ENCODE measurements at regions not wholly inside any gene's neighbourhood (a gene's known extent, or its start where the extent isn't known, plus 50 kb on each side); places are given as distances from the start of the nearest gene placed in this dataset.

DNA sequence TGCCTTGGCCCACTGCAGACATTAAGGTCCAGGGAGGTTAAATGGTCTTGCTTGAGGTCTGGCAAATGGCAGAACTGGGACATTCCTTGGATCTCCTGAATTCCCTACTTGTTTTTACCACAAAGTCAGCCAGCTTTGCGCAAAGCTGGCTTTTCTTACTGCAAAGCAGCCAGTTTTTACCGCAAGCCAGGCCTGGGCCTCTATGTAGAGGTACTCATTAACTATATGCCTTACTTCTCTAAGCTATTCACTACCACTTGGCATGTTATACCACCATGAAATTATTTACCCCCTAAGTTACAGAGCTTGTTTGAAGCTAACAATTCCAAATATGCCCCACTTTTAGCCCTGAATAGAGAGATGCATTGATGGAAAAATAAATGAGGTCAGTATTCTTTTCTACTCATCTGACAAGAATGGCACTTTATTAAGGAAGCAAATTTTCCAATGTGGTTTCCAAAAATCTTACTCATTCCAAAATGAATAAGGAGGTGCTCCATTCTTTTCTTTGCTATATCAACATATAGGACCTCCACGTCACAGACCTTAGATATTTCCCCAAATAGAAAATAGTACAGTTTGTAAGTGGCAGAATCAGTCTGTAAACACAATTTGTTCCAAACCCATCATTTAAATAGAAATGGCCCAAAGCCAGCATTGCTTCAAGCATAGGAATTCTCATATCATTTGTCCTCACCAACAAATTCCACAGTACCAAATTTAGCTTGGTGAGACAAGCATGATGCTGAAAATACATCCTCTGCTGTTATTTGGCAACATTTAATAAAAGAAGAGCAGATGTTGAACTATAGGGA lies 143.9 kb upstream of the TSC22D1 start:
- TF ChIP-seq POLR2AphosphoS5 (IDR thresholded peaks at IDR 0.05) (no peak), POLR2A (IDR thresholded peaks at IDR 0.05) (no peak), EP300 (IDR thresholded peaks at IDR 0.05; ENCODE audit: low read depth) (no peak)
- TF ChIP-seq, protein P1, sequence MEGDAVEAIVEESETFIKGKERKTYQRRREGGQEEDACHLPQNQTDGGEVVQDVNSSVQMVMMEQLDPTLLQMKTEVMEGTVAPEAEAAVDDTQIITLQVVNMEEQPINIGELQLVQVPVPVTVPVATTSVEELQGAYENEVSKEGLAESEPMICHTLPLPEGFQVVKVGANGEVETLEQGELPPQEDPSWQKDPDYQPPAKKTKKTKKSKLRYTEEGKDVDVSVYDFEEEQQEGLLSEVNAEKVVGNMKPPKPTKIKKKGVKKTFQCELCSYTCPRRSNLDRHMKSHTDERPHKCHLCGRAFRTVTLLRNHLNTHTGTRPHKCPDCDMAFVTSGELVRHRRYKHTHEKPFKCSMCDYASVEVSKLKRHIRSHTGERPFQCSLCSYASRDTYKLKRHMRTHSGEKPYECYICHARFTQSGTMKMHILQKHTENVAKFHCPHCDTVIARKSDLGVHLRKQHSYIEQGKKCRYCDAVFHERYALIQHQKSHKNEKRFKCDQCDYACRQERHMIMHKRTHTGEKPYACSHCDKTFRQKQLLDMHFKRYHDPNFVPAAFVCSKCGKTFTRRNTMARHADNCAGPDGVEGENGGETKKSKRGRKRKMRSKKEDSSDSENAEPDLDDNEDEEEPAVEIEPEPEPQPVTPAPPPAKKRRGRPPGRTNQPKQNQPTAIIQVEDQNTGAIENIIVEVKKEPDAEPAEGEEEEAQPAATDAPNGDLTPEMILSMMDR (IDR thresholded peaks at IDR 0.05) = no peak
- H3K36me3 ChIP-seq = no peaks in the 10 kb centered on the region
- no peaks in the 10 kb centered on the region for H3K4me1 ChIP-seq
- no peak for DNase-seq
- 76 to 80% methylated on average over 1 to 3 of the region's 3 CpGs for WGBS, 2 donors (ENCODE audit: low coverage in 1 of 2)
- in situ Hi-C loops (cut with MboI; ENCODE audit: low pct_ligation_motif_present in 1 of 4, low pct_unique_long_range_greater_than_20kb in 1 of 4, low sequenced_read_pairs in 3 of 4) = no loop called here
- no peaks in the 10 kb centered on the region for H3K9me3 ChIP-seq
- no peak overlapping the region for H3K27ac ChIP-seq
- no peaks in the 10 kb centered on the region for H3K27me3 ChIP-seq
- H3K4me3 ChIP-seq = no peak overlapping the region
- intact Hi-C loops (cut with DNase I; ENCODE audit: low total_unique reads) = no loop called here

DNA sequence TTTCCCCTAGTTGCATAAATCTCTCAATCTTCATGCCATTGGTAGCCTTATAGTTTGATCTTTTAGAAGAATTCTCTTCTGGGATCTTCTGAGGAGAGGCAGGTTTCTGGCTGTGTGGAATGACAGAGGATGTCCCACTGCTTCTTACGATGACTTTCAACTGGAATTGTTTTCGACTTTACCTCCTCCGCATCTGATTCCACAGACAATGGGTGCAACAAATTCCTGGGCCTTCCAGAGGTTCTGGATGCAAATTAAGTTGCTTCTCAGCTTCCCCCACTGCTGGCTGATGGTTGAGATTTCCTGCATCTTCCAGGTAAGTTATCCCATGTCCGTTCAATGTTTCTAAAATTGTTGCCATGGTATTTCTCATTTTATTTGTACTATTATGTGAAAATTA lies 142.3 kb upstream of the TSC22D1 start:
- H3K27ac ChIP-seq = no peak overlapping the region
- 80 to 91% methylated on average over 1 to 4 of the region's 4 CpGs for WGBS, 2 donors (ENCODE audit: low coverage in 1 of 2)
- no peaks in the 10 kb centered on the region for H3K27me3 ChIP-seq
- no peaks in the 10 kb centered on the region for H3K9me3 ChIP-seq
- no peak for DNase-seq
- no peak overlapping the region for H3K4me3 ChIP-seq
- in situ Hi-C loops (cut with MboI; ENCODE audit: low pct_ligation_motif_present in 1 of 4, low pct_unique_long_range_greater_than_20kb in 1 of 4, low sequenced_read_pairs in 3 of 4) = no loop called here
- no peaks in the 10 kb centered on the region for H3K36me3 ChIP-seq
- TF ChIP-seq, protein P1 (IDR thresholded peaks at IDR 0.05) = no peak
- no peak for TF ChIP-seq EP300 (IDR thresholded peaks at IDR 0.05; ENCODE audit: low read depth)
- H3K4me1 ChIP-seq = no peaks in the 10 kb centered on the region
- intact Hi-C loops (cut with DNase I; ENCODE audit: low total_unique reads) = no loop called here

DNA sequence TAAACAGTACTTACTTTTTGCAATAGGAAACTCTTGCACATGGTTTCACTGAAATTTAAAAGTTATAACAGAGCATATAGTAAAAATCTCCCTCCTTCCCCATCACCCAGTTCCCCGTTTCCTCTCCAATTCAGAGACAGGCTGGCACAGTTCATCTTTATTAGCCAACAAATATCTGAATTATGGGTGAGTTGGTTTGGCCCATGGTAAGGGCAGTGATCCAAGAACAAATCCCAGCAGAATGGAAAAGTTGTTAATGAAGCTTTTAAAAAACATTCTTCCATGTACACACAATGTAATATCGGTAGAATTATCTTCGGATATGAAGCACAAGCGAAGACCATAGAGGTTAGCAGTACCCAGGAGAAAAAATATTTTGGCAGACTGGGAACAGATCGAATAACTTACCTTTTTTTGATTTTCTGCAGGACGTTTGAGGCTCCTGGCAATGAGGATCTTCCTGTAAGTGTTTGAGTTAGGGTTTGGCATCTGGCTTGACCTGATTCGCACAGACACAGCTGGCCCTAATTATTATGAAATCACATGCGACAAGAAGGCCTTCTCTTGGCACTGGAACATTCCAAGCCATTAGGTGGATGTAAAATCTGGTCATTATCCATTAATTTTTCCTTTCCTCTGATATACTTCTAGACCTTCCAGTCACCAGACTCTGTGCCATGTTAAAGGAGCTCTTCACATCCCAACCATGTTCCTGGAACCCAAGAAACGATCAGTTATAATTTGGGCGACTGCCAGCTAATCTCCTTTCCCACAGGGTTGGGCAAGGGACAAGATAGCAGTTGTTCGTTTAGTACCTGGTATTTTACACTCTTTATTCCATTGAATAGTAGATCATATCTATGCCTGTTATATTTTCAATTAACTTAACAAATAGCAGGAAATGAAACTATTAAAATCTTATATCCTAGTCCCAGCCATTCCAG lies 139.4 kb upstream of the TSC22D1 start:
- in situ Hi-C loops (cut with MboI; ENCODE audit: low pct_ligation_motif_present in 1 of 4, low pct_unique_long_range_greater_than_20kb in 1 of 4, low sequenced_read_pairs in 3 of 4) (no loop called here), intact Hi-C loops (cut with DNase I; ENCODE audit: low total_unique reads) (no loop called here)
- WGBS, 2 donors (ENCODE audit: low coverage in 1 of 2) = 78 to 87% methylated on average over 9 to 11 of the region's 11 CpGs
- TF ChIP-seq, protein P1 (IDR thresholded peaks at IDR 0.05) = no peak
- TF ChIP-seq POLR2A (IDR thresholded peaks at IDR 0.05) (no peak), POLR2AphosphoS5 (IDR thresholded peaks at IDR 0.05) (no peak), EP300 (IDR thresholded peaks at IDR 0.05; ENCODE audit: low read depth) (no peak)
- Histone ChIP-seq H3K27me3 (no peaks in the 10 kb centered on the region), H3K36me3 (no peaks in the 10 kb centered on the region), H3K9me3 (no peaks in the 10 kb centered on the region), H3K4me3 (no peak overlapping the region), H3K27ac (no peak overlapping the region), H3K4me1 (no peaks in the 10 kb centered on the region)
- no peak for DNase-seq

DNA sequence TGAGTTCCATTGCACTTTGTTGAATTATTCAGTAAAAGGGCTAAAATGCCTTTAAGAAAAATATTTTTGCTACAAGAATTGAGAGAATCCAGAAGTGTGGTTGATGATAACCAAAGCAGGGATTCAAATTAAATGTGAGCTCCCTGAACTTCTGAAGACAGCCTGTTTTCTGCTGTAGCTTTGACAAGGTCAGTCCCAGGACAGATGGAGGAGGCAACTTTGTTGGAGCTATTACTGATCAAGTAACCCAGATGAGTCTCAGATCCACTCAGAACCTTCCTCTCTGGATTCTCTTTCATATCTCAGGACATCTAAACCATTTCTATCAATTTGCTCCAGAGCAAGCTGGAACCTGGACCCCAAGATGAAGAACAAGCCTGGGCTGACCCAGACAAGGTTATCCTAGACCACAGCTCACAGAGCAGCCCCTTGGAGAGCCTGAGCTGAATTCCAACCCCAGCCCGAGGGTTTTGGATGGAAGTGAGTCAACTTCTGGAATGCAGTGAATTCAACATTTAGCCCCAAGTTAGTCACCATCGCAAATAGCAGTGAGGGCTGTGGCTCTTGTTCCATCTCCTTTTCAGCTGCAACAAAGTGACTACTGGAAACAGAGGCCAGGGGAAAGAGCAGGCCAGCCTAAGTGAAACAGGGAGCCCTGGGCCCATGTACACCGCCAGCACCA lies 137.8 kb upstream of the TSC22D1 start:
- Histone ChIP-seq H3K4me3 (no peak overlapping the region), H3K36me3 (no peaks in the 10 kb centered on the region), H3K27ac (peak overlapping the region in 1 of 4 donors; percentile 9), H3K9me3 (no peaks in the 10 kb centered on the region), H3K4me1 (no peaks in the 10 kb centered on the region), H3K27me3 (no peaks in the 10 kb centered on the region)
- WGBS, 2 donors (ENCODE audit: low coverage in 1 of 2) = 79% methylated on average over 3 of the region's 3 CpGs; no CpG with 5 or more reads in 1 of the 2 donors
- no peak for DNase-seq
- in situ Hi-C loops (cut with MboI; ENCODE audit: low pct_ligation_motif_present in 1 of 4, low pct_unique_long_range_greater_than_20kb in 1 of 4, low sequenced_read_pairs in 3 of 4) (no loop called here), intact Hi-C loops (cut with DNase I; ENCODE audit: low total_unique reads) (no loop called here)
- TF ChIP-seq POLR2AphosphoS5 (IDR thresholded peaks at IDR 0.05) (no peak), EP300 (IDR thresholded peaks at IDR 0.05; ENCODE audit: low read depth) (no peak), POLR2A (IDR thresholded peaks at IDR 0.05) (no peak)
- TF ChIP-seq, protein P1 (IDR thresholded peaks at IDR 0.05) = no peak
